ENCODE measurements at regions not wholly inside any gene's neighbourhood (a gene's known extent, or its start where the extent isn't known, plus 50 kb on each side); places are given as distances from the start of the nearest gene placed in this dataset.

DNA sequence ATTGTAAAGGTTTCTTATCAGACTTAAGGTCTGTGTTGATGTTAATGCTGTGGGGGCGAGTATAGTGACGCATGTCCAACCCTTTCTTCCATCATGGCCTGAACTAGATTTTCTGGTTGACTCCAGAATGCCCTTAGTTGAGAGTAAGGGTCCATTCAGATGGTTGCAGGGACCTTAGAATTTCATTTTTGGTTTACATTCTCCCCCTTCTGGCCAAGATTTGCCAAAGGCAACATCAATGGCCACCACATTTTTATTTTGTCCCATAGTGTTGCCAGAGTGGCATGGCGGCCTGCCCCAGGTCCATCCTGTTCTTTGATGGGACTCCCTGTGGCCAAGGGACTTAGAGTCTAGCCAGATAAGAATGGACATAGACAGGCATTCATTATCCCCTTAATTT lies 368.5 kb downstream of the GPM6A start:
- no peak for TF ChIP-seq POLR2A (IDR thresholded peaks at IDR 0.05)
- TF ChIP-seq, protein P1, sequence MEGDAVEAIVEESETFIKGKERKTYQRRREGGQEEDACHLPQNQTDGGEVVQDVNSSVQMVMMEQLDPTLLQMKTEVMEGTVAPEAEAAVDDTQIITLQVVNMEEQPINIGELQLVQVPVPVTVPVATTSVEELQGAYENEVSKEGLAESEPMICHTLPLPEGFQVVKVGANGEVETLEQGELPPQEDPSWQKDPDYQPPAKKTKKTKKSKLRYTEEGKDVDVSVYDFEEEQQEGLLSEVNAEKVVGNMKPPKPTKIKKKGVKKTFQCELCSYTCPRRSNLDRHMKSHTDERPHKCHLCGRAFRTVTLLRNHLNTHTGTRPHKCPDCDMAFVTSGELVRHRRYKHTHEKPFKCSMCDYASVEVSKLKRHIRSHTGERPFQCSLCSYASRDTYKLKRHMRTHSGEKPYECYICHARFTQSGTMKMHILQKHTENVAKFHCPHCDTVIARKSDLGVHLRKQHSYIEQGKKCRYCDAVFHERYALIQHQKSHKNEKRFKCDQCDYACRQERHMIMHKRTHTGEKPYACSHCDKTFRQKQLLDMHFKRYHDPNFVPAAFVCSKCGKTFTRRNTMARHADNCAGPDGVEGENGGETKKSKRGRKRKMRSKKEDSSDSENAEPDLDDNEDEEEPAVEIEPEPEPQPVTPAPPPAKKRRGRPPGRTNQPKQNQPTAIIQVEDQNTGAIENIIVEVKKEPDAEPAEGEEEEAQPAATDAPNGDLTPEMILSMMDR (IDR thresholded peaks at IDR 0.05) = no peak
